ENCODE measurements at regions not wholly inside any gene's neighbourhood (a gene's known extent, or its start where the extent isn't known, plus 50 kb on each side); places are given as distances from the start of the nearest gene placed in this dataset.
"Not testable (repeated sequence)": the region's sequence is repeated elsewhere in the genome, so short reads cannot be mapped to it uniquely, and the experiment has no call there.

DNA sequence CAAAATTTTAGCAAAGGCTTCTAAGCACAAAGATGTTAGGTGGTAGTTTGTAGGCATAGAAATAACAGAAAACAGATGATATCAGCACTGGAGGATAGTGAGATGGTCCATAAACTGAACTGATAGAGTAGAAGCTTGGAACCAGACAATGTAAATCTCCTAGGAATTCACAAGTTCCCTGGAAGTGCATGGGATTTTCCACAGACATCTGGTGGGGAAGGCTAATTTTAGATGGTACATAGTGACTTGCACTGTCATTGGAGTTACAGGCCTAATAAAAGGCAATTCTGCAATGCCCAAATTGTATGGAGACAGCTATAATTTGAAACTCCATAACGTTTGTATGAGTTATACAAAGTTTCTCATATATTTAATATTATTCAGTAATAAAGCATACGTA, 653.0 kb upstream of the MEF2C start:
- Histone ChIP-seq H3K9me3 (ENCODE audit: control insufficient read depth, low read length) (no peaks in the 10 kb centered on the region), H3K4me2 (ENCODE audit: low read length) (no peak overlapping the region), H3K9ac (no peak overlapping the region), H2AFZ (no peak overlapping the region), H3K27me3 (ENCODE audit: control insufficient read depth, insufficient read depth, low read length) (no peaks in the 10 kb centered on the region), H3K4me3 (ENCODE audit: low read depth, low read length) (no peak overlapping the region), H3K27ac (no peak overlapping the region), H3K79me2 (no peaks in the 10 kb centered on the region), H3K36me3 (ENCODE audit: control insufficient read depth, insufficient read depth, low read length) (no peaks in the 10 kb centered on the region), H3K4me1 (no peaks in the 10 kb centered on the region)
- TF ChIP-seq, protein P1, sequence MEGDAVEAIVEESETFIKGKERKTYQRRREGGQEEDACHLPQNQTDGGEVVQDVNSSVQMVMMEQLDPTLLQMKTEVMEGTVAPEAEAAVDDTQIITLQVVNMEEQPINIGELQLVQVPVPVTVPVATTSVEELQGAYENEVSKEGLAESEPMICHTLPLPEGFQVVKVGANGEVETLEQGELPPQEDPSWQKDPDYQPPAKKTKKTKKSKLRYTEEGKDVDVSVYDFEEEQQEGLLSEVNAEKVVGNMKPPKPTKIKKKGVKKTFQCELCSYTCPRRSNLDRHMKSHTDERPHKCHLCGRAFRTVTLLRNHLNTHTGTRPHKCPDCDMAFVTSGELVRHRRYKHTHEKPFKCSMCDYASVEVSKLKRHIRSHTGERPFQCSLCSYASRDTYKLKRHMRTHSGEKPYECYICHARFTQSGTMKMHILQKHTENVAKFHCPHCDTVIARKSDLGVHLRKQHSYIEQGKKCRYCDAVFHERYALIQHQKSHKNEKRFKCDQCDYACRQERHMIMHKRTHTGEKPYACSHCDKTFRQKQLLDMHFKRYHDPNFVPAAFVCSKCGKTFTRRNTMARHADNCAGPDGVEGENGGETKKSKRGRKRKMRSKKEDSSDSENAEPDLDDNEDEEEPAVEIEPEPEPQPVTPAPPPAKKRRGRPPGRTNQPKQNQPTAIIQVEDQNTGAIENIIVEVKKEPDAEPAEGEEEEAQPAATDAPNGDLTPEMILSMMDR (IDR thresholded peaks at IDR 0.05): no peak

GRCh38 chr5:89535411-89535810, 652.4 kb upstream of the MEF2C start:
- no peaks in the 10 kb centered on the region for H3K36me3 ChIP-seq (ENCODE audit: control insufficient read depth, insufficient read depth, low read length)
- H3K9ac ChIP-seq: no peak overlapping the region
- no peak overlapping the region for H3K4me3 ChIP-seq (ENCODE audit: low read depth, low read length)
- H2AFZ ChIP-seq: no peak overlapping the region
- no peaks in the 10 kb centered on the region for H3K4me1 ChIP-seq
- TF ChIP-seq, protein P1 (IDR thresholded peaks at IDR 0.05): no peak
- no peaks in the 10 kb centered on the region for H3K9me3 ChIP-seq (ENCODE audit: control insufficient read depth, low read length)
- H3K4me2 ChIP-seq (ENCODE audit: low read length): no peak overlapping the region
- no peaks in the 10 kb centered on the region for H3K27me3 ChIP-seq (ENCODE audit: control insufficient read depth, insufficient read depth, low read length)
- H3K79me2 ChIP-seq: no peaks in the 10 kb centered on the region
- H3K27ac ChIP-seq: no peak overlapping the region

DNA sequence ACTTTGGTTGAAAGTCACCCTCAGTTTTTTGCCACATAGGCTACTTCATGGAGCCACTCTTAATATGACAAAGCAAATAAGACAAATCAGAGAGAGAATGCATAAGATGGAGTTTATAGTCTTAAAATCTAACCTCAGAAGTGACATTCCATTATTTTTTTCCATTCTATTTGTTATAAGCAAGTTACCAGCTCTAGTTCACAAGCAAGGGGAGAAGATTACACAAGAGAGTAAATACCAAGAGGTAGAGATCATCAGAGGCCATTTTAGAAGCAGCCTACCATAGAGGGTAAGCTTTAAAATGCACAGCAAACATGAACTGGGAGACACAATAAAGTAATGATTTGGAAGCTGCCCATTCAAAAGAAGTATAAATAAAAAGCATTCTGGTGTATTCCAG, 651.3 kb upstream of the MEF2C start:
- Histone ChIP-seq H3K27me3 (ENCODE audit: control insufficient read depth, insufficient read depth, low read length) (no peaks in the 10 kb centered on the region), H2AFZ (no peak overlapping the region), H3K4me3 (ENCODE audit: low read depth, low read length) (no peak overlapping the region), H3K9me3 (ENCODE audit: control insufficient read depth, low read length) (no peaks in the 10 kb centered on the region), H3K79me2 (no peaks in the 10 kb centered on the region), H3K4me1 (no peaks in the 10 kb centered on the region), H3K4me2 (ENCODE audit: low read length) (no peak overlapping the region), H3K36me3 (ENCODE audit: control insufficient read depth, insufficient read depth, low read length) (no peaks in the 10 kb centered on the region), H3K27ac (no peak overlapping the region), H3K9ac (no peak overlapping the region)
- TF ChIP-seq, protein P1 (IDR thresholded peaks at IDR 0.05): no peak

DNA sequence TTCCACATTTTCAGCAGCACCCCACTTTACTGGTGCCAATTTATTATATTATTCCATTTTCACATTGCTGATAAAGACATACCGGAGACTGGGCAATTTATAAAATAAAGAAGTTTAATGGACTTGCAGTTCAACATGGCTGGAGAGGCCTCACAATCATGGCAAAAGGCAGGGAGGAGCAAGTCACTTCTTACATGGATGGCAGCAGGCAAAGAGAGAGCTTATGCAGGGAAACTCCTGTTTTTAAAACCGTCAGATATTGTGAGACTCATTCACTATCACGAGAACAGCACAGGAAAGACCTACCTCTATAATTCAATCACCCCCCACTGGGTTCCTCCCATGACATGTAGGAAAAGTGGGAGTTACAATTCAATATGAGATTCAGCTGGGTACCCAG, 641.8 kb upstream of the MEF2C start:
- Histone ChIP-seq H3K4me2 (ENCODE audit: low read length) (no peak overlapping the region), H3K9me3 (ENCODE audit: control insufficient read depth, low read length) (no peaks in the 10 kb centered on the region), H3K36me3 (ENCODE audit: control insufficient read depth, insufficient read depth, low read length) (no peaks in the 10 kb centered on the region), H3K79me2 (no peaks in the 10 kb centered on the region), H3K4me1 (no peaks in the 10 kb centered on the region), H3K4me3 (ENCODE audit: low read depth, low read length) (no peak overlapping the region), H3K9ac (no peak overlapping the region), H3K27me3 (ENCODE audit: control insufficient read depth, insufficient read depth, low read length) (no peaks in the 10 kb centered on the region), H3K27ac (no peak overlapping the region), H2AFZ (no peak overlapping the region)
- TF ChIP-seq, protein P1 (IDR thresholded peaks at IDR 0.05): no peak

DNA sequence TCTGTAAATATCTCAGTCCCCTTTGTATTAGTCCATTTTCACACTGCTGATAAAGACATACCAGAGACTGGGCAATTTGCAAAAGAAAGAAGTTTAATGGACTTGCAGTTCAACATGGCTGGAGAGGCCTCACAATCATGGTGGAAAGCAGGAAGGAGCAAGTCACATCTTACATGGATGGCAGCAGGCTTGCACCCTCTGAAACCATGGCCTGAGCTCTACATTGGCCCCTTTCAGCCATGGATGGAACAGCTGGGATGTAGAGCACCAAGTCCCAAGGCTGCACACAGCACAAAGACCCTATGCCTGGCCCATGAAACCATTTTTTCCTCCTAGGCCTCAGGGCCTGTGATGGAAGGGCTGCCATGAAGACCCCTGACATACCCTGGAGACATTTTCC, 640.9 kb upstream of the MEF2C start:
- H3K9ac ChIP-seq; H3K4me1 ChIP-seq; H3K79me2 ChIP-seq; H3K27me3 ChIP-seq (ENCODE audit: control insufficient read depth, insufficient read depth, low read length); H3K27ac ChIP-seq; H2AFZ ChIP-seq; H3K9me3 ChIP-seq (ENCODE audit: control insufficient read depth, low read length); H3K4me2 ChIP-seq (ENCODE audit: low read length); H3K36me3 ChIP-seq (ENCODE audit: control insufficient read depth, insufficient read depth, low read length); H3K4me3 ChIP-seq (ENCODE audit: low read depth, low read length): not testable (repeated sequence)

All from parathyroid adenoma (tissue), 2 donors.